ENCODE measurements at regions not wholly inside any gene's neighbourhood (a gene's known extent, or its start where the extent isn't known, plus 50 kb on each side); places are given as distances from the start of the nearest gene placed in this dataset.

DNA sequence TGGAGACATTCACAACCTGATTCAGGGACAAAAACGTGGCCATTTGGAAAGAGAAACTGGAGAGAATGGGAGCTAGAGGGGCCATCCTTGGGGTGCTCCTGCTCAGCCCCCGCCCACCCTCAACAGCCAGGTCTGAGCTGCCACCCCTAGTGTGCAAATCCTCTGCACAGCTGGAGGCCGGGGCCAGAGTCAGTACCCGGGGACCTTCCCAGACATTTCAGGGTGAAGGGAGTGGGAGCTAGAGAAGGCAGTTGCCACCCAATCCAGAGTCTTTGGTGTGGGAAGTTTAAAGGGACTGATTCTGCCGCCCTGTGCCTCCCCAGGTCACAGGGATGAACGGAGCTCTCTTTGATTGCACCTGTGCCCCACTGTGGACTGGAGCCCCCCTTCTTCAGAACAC is 397.4 kb downstream of the MATN1 start:
- no peak overlapping the region for H3K4me3 ChIP-seq (ENCODE audit: insufficient read length, low read depth)
- TF ChIP-seq ZNF274 (IDR thresholded peaks at IDR 0.05; ENCODE audit: low read depth, low read length): no peak
- no peak for TF ChIP-seq YY1 (IDR thresholded peaks at IDR 0.05; ENCODE audit: insufficient read depth, insufficient read length)
- TF ChIP-seq SUZ12 (IDR thresholded peaks at IDR 0.05; ENCODE audit: extremely low read depth, insufficient read depth, insufficient read length): no peak
- no peaks in the 10 kb centered on the region for H3K9me3 ChIP-seq (ENCODE audit: insufficient read depth, low read length)
- peaks cover 4% of the 10 kb centered on the region for H3K4me1 ChIP-seq (ENCODE audit: insufficient read depth, insufficient read length)
- no peaks in the 10 kb centered on the region for H3K36me3 ChIP-seq (ENCODE audit: insufficient read depth, insufficient read length, low read length)
- H3K9ac ChIP-seq (ENCODE audit: insufficient read length, low read depth): no peak overlapping the region
- no peaks in the 10 kb centered on the region for H3K27me3 ChIP-seq (ENCODE audit: insufficient read depth, insufficient read length)
- no peak for DNase-seq (ENCODE audit: low read depth, low spot score)

DNA sequence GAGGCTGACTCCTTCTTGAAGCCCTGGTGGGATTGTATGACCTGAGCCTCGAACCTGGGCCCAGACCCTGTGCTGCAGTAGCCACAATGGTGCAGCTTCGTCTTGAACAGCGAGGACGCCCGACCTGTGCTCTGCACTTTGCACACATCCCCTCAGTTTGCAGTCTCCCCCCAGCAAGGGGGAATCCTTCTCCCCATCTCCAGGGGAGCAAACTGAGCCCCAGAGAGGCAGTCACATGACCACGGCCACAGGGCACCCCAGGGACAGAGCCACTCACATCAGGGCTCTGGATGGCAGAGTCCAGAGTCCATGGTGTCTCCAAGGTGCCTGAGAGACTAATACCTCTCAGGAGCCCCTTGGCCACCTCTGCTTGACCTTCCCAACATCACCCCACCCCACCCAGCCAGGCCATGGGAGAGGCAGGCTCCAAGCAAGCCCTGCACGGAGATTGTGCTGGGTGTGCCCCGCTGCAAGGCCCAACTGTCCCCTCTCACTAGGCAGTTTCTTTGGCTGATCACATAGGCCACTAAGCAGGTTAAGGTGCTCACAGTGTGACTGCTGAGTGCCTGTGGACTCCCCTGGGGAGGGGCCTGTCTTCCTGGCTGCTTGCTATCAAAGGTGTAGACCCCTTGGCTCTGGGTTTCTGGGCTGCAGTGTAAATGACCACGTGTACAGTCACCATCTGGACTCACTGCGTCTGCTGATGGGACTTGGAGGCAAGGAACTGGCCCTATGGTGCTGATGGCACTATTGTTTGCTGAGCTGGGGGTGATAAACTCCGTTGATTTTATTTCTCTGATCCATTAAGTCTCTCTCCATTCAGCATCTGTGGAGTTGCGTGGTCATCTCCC is 398.1 kb downstream of the MATN1 start:
- Histone ChIP-seq H3K36me3 (ENCODE audit: insufficient read depth, insufficient read length, low read length) (no peaks in the 10 kb centered on the region), H3K4me1 (ENCODE audit: insufficient read depth, insufficient read length) (peaks cover 4% of the 10 kb centered on the region), H3K27me3 (ENCODE audit: insufficient read depth, insufficient read length) (no peaks in the 10 kb centered on the region), H3K9me3 (ENCODE audit: insufficient read depth, low read length) (no peaks in the 10 kb centered on the region), H3K9ac (ENCODE audit: insufficient read length, low read depth) (no peak overlapping the region), H3K4me3 (ENCODE audit: insufficient read length, low read depth) (no peak overlapping the region)
- TF ChIP-seq SUZ12 (IDR thresholded peaks at IDR 0.05; ENCODE audit: extremely low read depth, insufficient read depth, insufficient read length): no peak
- no peak for TF ChIP-seq ZNF274 (IDR thresholded peaks at IDR 0.05; ENCODE audit: low read depth, low read length)
- TF ChIP-seq YY1 (IDR thresholded peaks at IDR 0.05; ENCODE audit: insufficient read depth, insufficient read length): no peak
- DNase-seq (ENCODE audit: low read depth, low spot score): no peak

DNA sequence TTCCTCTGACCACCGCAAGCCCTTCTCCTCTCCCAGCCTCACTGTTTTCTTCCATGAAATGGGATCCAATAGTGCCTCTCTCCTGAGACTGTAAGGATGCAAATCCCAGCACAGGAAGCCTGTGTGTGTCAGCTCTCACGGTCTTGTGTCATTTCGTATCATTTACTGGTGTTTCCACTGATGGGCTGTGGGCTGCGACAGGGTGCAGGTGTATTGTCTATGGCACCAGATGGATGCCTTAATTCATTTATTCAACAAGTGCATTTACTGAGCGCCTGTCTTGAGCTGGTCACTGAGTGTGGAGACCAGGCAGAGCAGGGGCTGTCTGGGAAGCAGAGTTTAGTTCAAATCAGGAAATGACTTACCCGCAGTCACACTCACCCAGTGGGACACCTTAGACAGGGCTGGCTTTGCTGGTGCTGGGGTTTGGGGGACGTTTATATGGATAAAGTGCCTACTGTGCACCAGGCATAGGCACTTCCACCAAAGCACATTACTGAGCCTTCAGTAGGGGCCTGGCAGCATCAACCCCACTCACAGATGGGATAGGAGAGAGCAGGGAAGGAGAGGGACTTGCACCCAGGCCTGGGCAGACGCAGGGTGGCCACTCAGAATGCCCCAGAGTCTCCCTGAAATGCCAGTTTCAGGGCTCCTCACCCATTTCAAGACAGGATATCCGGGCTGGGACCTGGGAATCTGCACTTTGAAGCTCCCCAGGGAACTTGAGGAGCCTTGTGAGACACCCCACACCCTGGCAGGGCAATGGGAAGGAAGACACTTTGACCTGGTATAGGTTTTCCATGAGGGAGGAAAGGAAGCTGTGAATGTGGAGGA is 398.9 kb downstream of the MATN1 start:
- Histone ChIP-seq H3K4me1 (ENCODE audit: insufficient read depth, insufficient read length) (peaks cover 4% of the 10 kb centered on the region), H3K9ac (ENCODE audit: insufficient read length, low read depth) (no peak overlapping the region), H3K9me3 (ENCODE audit: insufficient read depth, low read length) (no peaks in the 10 kb centered on the region), H3K27me3 (ENCODE audit: insufficient read depth, insufficient read length) (no peaks in the 10 kb centered on the region), H3K36me3 (ENCODE audit: insufficient read depth, insufficient read length, low read length) (no peaks in the 10 kb centered on the region), H3K4me3 (ENCODE audit: insufficient read length, low read depth) (no peak overlapping the region)
- no peak for DNase-seq (ENCODE audit: low read depth, low spot score)
- no peak for TF ChIP-seq YY1 (IDR thresholded peaks at IDR 0.05; ENCODE audit: insufficient read depth, insufficient read length)
- no peak for TF ChIP-seq ZNF274 (IDR thresholded peaks at IDR 0.05; ENCODE audit: low read depth, low read length)
- no peak for TF ChIP-seq SUZ12 (IDR thresholded peaks at IDR 0.05; ENCODE audit: extremely low read depth, insufficient read depth, insufficient read length)

DNA sequence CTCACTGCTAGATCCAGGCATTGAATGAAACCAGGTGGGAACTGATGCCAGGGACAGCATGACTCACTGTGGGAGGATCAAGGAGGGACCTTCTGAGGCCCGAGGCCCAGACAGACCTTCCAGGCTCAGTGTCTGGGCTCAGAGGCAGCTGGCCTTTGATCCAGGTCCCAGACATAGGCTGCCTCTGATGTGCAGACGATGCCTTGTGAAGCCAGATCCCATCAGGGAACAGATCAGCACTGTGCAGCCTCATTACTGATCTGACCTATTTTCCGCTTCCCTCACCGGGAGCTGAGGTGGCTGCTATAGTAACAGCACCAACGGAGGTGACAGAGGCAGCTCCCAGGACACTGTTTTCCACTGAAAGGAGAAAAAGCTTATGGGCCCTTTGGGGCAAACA is 399.5 kb downstream of the MATN1 start:
- no peak for TF ChIP-seq ZNF274 (IDR thresholded peaks at IDR 0.05; ENCODE audit: low read depth, low read length)
- TF ChIP-seq SUZ12 (IDR thresholded peaks at IDR 0.05; ENCODE audit: extremely low read depth, insufficient read depth, insufficient read length): no peak
- TF ChIP-seq YY1 (IDR thresholded peaks at IDR 0.05; ENCODE audit: insufficient read depth, insufficient read length): no peak
- Histone ChIP-seq H3K36me3 (ENCODE audit: insufficient read depth, insufficient read length, low read length) (no peaks in the 10 kb centered on the region), H3K4me1 (ENCODE audit: insufficient read depth, insufficient read length) (peaks cover 3% of the 10 kb centered on the region), H3K27me3 (ENCODE audit: insufficient read depth, insufficient read length) (no peaks in the 10 kb centered on the region), H3K4me3 (ENCODE audit: insufficient read length, low read depth) (no peak overlapping the region), H3K9me3 (ENCODE audit: insufficient read depth, low read length) (no peaks in the 10 kb centered on the region), H3K9ac (ENCODE audit: insufficient read length, low read depth) (no peak overlapping the region)
- no peak for DNase-seq (ENCODE audit: low read depth, low spot score)

DNA sequence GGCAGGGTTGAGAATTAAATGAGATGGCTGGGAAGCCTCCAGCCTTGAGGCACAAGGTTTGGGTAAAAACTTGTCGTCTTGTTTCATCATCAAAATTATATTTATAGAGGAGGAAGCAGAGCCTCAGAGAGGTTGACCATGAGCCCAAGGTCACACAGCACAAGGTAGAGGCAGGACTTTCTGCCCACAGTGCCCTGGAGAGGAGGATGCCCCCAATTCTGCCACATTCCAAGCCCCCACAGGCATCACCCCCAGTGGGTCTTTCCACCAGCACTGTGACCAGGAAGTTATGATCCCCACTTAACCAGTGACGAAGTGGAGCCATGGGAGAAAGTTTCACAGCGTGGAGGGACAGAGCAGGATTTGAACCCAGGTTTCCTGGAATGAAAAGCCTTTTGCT is 400.0 kb downstream of the MATN1 start:
- DNase-seq (ENCODE audit: low read depth, low spot score): no peak
- Histone ChIP-seq H3K9ac (ENCODE audit: insufficient read length, low read depth) (no peak overlapping the region), H3K4me3 (ENCODE audit: insufficient read length, low read depth) (no peak overlapping the region), H3K36me3 (ENCODE audit: insufficient read depth, insufficient read length, low read length) (no peaks in the 10 kb centered on the region), H3K9me3 (ENCODE audit: insufficient read depth, low read length) (no peaks in the 10 kb centered on the region), H3K27me3 (ENCODE audit: insufficient read depth, insufficient read length) (no peaks in the 10 kb centered on the region), H3K4me1 (ENCODE audit: insufficient read depth, insufficient read length) (peaks cover 3% of the 10 kb centered on the region)
- TF ChIP-seq YY1 (IDR thresholded peaks at IDR 0.05; ENCODE audit: insufficient read depth, insufficient read length) (no peak), SUZ12 (IDR thresholded peaks at IDR 0.05; ENCODE audit: extremely low read depth, insufficient read depth, insufficient read length) (no peak), ZNF274 (IDR thresholded peaks at IDR 0.05; ENCODE audit: low read depth, low read length) (no peak)

DNA sequence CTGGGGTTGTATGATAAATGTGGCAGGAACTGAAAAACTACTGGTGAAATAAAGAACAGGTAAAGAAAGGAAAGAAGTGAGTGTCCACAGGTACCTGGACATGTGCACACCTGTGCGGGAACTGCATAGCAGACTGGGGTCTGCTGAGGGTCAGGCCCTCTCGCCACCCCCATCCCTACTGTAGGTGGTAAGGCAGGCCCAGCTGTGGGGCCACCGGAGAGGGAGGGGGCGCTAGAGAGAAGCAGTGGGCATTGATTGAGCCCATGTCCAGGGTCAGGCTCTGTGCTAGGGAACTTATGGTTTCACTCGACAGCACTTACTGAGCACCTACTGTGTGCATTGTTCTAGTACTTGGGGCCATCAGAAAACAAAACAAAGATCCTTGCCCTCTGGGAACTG is 400.5 kb downstream of the MATN1 start:
- no peak for TF ChIP-seq SUZ12 (IDR thresholded peaks at IDR 0.05; ENCODE audit: extremely low read depth, insufficient read depth, insufficient read length)
- no peak for TF ChIP-seq ZNF274 (IDR thresholded peaks at IDR 0.05; ENCODE audit: low read depth, low read length)
- no peak for TF ChIP-seq YY1 (IDR thresholded peaks at IDR 0.05; ENCODE audit: insufficient read depth, insufficient read length)
- no peak overlapping the region for H3K9ac ChIP-seq (ENCODE audit: insufficient read length, low read depth)
- no peak overlapping the region for H3K4me3 ChIP-seq (ENCODE audit: insufficient read length, low read depth)
- DNase-seq (ENCODE audit: low read depth, low spot score): no peak
- H3K4me1 ChIP-seq (ENCODE audit: insufficient read depth, insufficient read length): peaks cover 6% of the 10 kb centered on the region
- H3K9me3 ChIP-seq (ENCODE audit: insufficient read depth, low read length): no peaks in the 10 kb centered on the region
- no peaks in the 10 kb centered on the region for H3K36me3 ChIP-seq (ENCODE audit: insufficient read depth, insufficient read length, low read length)
- no peaks in the 10 kb centered on the region for H3K27me3 ChIP-seq (ENCODE audit: insufficient read depth, insufficient read length)

Measured in NT2/D1 (cell line).